ENCODE measurements at regions not wholly inside any gene's neighbourhood (a gene's known extent, or its start where the extent isn't known, plus 50 kb on each side); places are given as distances from the start of the nearest gene placed in this dataset.
"Not testable (repeated sequence)": the region's sequence is repeated elsewhere in the genome, so short reads cannot be mapped to it uniquely, and the experiment has no call there.

DNA sequence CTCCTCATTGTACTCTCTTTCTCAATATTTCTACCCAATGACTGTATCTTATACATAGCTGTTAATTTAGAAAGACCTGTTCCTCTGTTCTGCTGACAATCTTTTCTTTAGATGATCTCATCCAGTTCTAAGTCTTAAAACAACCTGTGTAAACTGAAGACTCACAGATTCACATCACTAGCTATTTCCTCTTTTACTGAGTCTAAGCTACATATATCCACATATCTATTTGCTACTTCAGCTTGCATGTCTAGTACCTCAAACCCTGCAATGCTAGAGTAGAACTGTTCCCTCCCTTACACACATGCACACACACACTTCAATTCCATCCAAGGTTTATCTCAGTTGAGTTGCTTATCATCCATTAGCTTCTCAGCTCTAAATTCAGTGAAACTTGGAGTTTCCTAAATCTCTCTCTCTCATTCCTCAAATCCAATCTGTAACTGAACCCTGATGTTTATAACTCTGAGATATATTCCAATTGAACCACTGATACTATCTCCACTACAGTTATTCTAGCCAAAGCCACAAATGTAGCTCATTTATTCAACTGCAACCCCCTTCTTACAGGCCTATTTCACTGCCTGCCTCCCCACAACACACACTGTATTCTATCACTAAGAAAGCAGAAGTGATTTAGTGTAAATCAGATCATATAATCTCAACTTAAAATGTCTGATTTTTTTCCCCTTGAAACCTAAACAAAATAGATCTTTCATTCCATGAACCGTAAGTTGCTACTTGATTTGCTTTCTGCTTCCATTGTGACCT lies 1036.8 kb upstream of the POT1 start:
- DNase-seq = no peak

DNA sequence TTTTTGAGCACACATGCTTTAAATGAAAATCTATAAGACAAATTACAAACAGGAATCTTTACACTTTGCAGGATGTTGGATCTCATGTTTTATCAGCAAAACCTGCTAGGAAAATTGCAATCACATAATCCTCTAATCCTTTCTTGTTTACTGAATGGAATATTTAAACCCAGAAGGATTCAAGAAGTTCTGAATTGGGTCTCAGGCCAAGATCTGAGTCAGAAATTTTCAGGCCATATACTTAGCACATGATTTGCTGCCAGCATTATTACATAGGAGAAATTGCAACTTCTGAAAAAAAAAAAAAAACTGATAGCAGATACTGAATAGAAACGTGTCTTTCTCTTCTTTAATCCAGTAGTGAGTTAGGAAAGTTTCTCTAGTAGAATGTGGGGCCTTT lies 1005.3 kb upstream of the POT1 start:
- no peak for DNase-seq

DNA sequence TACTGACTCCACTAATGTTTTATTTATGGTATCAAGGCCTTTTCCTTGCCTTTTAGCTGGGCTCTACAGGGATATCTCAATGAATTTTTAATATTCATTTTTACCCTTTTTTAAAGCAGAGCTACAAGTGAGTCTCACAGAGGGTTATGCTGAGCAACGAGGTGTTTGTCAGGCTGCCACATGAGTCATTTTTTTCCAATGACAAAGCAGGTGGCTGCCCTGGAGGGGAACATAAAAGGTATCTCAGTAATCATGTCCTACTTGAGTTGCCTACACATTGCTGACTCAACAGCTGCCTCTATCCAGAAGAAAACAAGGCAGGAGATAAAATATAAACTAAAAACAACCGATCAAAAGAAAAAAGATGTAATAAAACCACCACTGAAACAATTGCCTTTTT lies 1004.9 kb upstream of the POT1 start:
- no peak for DNase-seq

DNA sequence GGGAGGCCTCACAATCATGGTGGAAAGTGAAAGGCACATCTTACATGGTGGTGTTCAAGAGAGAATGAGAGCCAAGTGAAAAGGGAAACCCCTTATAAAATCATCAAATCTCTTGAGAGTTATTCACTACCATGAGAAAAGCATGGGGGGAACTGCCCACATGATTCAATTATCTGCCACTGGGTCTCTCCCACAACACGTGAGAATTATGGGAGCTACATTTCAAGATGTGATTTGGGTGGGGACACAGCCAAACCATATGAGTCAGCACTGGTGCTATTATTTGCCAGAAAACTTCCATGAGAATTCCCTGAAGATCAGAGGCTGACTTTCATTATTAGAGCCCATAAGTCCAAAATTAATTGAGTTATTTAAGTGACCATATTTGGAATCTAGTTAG lies 1001.2 kb upstream of the POT1 start:
- DNase-seq = no peak

DNA sequence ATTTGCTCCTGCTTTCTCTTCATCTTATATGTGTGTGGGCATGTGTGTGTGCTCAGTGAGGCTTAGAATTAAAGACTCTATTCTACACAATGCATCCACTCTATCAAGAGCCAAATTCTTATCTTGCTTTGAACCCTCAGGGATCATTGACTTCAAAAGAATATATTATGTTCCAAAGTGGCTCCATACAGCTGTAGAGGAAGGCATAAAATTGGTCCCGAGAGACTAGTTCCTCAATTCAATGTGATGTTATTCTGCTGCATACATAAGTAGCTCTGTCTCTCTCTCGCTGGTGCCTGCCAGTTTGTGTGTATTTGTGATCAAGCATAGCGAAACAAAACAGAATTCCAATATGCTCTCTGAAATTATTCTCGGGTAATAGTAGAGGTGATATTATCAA lies 997.9 kb upstream of the POT1 start:
- no peak for DNase-seq

DNA sequence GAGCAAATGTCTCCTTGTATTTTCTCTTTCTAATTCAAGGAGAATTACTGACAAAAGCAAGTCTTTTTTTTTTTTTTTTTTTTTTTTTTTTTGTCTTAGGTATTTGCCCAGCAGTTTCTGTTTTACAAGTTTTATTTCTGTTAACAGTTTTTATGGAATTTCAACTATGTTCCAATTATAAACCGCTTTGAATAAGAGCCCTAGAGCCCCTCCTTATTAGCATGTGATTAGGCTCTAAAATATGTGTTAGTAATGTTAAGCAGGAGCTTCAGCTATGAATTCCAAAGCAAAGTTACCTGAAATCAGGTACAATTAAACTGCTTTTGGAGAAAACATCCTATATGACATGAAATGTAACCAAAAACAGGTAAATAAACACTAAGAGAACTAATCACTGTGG lies 997.0 kb upstream of the POT1 start:
- no peak for DNase-seq

DNA sequence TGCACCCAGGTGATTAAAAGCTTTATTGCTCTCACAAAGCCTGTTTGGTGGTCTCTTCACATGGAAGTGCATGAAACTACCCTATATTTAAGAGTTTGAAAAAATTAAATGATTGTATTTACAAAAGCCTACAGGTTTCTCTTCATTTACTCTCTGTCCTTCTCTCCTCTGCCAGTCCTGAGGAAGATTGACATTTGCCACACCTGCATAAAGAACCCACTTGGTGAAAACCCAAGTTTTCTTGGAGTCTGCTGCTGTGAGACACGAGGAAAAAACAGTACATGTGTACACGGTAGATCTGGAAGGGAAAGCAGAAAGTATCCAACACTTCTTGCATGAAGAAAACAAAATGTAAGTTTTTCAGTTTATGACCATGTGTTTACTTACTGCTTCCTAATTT lies 994.4 kb upstream of the POT1 start:
- DNase-seq = no peak

DNA sequence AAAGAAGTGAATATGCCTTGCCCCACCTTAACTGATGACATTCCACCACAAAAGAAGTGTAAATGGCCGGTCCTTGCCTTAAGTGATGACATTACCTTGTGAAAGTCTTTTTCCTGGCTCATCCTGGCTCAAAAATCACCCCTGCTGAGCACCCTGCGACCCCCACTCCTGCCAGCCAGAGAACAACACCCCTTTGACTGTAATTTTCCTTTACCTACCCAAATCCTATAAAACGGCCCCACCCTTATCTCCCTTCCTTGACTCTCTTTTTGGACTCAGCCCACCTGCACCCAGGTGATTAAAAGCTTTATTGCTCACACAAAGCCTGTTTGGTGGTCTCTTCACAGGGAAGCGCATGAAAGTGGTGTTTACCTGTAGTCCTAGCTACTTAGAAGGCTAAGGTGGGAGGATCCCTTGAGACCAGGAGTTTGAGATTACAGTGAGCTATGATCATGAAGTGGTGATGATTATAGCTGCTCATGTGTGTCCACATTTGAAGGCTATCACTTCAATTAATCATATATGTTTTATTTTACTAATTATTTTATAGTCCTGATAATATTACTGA lies 985.8 kb upstream of the POT1 start:
- not testable (repeated sequence) for DNase-seq

DNA sequence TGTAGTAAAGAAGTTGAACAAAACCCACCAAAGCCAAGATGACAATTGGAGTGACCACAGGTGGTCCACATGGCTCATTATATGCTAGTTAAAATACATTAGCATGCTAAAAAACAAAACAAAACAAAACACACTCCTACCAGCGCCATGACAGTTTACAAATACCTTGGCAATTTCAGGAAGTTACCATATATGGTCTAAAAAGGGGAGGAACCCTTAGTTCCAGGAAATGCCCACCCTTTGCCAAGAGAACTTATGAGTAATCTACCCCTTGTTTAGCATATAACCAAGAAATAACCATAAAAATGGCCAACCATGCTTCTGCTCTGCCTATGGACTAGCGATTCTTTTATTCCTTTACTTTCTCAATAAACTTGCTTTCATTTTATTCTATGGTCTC lies 979.1 kb upstream of the POT1 start:
- no peak for DNase-seq

DNA sequence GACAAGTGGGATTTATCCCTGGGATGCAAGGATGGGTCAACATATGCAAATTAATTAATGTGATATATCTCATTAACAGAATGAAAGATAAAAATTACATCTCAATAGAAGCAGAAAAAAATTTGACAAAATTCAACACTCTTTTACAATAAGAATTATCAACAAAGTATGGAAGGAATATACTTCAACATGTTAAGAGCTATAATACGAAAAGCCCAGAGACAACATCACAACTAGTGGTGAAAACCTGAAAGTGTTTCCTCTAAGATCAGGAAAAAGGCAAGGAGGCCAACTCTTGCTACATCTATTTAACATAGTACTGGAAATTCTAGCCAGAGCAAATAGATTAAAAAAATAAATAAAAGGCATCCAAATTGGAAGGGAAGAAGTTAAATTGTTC lies 970.0 kb upstream of the POT1 start:
- no peak for DNase-seq

DNA sequence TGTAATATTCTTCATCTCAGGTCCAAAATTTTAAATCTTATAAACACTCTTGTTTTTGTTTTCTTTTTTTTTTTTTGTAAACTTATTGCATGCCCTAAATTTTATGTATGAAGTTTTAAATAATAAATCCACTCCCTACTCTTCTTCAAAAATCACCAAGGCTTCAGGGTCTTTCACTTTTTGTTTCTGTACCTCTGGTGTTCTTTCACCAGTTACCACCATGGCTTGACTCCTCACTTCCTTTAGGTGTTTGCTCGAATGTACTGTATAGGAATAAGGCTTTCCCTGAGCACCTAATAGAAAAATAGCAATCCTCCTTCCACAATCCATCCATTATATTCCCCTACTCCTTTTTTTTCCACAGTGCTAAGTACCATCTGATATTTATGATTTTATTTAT lies 962.8 kb upstream of the POT1 start:
- no peak for DNase-seq

DNA sequence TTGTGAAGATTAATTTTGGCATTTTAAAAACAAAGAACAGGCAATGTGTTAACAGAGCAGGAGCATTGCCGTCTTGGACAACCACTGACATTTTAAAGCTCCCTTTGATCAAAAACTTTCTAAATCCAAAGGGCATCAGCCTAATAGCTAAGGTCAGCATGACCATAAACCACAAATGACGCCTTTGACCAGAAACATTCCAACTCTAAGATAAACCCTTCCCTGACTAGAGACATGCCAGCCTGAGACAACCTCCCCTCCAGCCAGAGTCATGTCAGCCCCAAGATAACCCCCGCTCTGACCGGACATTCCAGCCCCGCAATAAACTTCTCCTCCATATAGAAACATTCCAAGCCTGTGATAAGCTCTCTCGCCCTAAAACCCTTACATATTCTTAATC lies 949.4 kb upstream of the POT1 start:
- no peak for DNase-seq

DNA sequence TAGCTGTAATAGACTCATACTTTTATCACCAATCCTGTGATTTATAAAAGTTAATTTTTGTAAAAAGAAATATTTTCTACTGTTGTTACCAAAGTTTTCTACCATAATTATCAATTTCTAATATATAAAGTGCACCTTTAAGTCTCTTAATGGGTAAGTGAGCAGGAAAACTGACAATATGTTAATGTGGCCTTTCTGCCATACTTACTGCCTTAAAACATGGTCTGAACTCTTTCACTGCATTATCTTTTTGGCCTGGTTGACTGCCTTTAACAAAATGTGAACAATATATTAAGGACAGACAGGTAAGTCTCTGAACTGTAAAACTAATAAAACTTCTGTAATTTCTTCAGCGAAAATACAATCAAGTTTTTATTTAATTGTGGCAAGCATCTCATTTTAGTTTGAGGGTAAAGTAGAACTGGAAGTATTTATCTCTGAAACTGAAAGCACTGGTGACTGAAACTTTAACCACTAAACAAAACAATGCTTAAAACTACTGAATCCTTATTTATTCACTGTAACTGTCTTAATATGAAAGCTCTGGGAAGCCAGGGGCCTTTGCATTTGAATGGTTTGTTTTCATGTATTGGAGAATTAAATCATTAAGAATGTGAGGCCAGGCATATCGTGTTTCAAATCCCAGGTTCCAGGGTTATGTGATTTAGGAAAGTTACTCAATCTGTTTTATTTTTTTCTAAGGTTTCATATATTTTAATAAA lies 948.8 kb upstream of the POT1 start:
- no peak for DNase-seq

DNA sequence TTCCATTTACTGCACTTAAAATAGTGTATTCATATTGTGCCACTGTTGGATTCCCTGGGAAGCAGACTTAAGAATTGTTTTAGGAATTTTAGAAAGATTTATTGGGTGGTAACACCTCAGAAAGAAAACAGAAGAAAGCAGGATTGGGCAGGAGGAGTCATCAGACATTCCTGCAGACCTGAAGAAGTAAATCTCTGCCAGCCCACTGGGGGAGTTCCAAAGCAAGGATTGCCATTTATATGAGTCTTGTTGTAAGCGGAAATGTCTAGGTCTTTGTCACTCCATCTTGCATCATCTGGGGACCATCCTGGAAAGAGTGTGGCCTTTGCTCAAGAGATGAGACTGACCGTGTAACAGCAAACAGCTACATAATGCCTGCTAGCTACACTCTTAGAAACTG lies 947.6 kb upstream of the POT1 start:
- DNase-seq = no peak

DNA sequence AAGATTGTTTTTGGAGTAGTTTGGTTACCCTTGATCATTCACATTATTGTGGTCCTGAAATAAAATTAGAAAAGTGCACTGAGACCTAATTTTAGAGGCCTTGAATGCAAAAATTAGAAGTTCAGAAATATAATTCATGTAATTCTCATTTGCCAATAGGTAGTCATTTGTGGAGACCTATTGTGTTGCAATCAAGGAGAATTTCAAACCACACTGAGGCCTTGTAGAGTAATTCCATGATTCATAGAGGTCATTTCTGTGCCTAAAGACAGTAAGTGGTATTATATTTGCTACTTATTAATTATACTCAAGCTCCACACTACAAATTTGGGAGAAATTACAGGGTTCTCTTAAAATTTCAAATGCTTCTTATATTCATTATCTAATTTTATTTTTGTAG lies 946.8 kb upstream of the POT1 start:
- no peak for DNase-seq

DNA sequence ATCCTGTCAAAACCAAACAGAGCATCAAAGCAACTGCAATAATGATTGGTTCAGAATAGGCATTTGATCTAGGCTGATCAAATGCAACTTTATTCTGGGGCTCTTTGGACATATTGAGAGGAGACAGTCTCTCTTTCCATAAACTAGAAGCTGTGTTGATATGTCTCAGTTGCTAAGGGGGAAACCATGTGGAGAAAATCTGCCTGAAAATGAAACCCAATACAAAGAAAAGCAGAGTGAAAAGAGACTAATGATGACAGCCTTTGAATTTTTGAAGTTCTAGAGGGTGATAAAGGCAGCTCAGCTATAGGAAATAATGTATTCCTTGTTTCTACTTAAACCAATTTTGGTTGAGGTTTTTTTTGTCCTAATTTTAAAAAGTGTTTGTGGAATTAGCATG lies 941.8 kb upstream of the POT1 start:
- no peak for DNase-seq

DNA sequence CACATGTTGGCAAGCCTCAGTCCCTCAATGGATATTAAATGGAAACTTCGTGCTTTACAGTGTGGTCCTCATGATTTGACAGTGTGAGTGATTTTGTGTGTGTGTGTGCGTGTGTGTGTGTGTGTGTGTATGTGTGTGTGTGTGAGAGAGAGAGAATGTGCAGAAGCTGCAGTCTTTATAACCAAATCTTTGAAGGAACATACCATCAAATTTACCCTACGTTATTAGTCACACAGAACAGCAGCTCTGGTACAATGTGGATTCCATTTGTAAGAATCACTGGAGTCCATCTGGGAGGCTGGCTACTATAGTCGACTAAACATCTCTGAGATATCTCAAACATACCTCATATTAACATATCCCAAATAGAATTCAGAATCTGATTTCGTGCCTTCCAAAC lies 928.0 kb upstream of the POT1 start:
- DNase-seq = no peak

DNA sequence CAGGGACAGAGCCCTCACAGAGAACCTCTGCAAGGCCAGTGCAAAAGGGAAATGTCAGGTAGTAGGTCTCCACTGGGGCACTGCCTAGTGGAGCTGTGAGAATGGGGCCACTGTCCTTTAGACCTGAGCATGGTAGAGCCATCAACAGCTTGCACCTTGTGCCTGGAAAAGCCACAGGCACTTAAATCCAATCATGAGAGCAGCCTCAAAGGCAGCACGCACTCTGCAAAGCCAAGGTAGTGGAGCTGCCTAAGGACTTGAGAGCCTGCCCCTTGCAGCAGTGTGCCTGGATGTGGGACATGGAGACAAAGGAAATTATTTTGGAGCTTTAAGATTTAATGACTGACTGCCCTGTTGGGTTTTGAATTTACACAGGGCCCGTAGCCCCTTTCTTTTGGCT lies 918.5 kb upstream of the POT1 start:
- no peak for DNase-seq

DNA sequence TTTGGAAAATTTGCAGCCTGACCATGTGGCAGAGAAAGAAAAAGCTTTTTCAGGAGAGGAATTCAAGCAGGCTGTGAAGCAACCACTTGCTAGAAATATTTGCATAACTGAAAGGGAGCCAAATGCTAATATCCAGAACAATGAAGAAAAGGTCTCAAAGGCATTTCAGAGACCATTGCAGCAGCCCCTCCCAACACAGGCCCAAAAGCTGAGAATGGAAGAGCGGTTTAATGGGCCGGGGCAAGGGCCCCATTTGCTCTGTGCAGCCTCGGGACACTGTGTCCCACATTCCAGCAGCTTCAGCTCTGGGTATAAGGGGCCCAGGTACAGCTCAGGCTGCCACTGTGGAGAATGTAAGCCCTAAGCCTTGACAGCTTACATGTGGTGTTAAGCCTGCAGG lies 918.1 kb upstream of the POT1 start:
- no peak for DNase-seq

DNA sequence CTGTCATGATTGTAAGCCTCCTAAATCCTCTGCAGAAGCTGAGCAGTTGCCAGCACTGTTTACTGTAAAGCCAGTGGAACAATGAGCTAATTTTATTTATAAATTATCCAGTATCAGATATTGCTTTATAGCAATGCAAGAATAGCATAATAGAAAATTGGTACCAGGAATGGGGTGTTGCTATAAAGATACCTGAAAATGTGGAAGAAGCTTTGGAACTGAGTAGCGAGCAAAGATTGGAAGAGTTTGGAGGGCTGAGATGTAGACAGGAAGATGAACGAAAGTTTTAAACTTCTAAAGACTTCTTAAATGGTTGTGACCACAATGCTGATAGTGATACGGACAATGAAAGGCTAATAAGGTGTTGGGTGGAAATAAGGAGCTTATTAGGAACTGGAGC lies 917.4 kb upstream of the POT1 start:
- no peak for DNase-seq

DNA sequence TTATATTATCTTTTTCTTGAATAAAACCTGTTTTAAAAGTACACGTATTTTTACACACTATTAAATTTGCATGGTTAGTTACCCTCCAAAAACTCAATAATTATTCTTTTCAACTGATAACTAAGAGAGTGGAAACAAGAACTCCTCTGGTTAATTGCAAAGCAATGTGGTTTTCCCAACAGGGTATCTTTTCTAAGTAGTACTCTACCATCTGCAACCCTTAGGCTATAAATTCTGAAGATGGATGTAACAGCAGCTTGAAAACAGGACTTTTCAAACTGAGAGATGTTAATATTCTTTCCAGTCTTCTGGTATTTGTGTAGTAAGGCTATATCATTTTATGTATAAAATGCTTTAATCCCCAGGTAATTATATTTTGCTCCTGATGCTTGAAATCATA lies 916.1 kb upstream of the POT1 start:
- no peak for DNase-seq

DNA sequence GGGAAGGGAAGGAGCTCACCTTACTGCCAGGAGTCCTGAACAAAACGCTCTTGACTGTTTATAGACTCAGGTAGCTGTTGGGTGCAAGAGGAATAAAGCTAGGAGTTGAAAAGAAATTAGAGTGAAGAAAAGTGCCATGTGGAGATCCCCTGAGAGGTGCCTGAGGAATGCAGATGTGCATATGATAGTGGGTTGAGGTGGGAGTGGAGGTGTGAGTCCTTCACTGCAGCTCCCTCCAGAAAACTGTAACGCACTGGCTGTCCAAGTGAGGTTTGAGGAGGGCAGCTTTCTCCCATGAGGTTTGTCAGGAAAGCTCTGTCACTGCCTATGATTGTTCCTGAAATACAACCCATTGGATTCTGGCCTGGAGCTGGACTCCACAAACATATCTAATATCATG lies 904.8 kb upstream of the POT1 start:
- DNase-seq = no peak

DNA sequence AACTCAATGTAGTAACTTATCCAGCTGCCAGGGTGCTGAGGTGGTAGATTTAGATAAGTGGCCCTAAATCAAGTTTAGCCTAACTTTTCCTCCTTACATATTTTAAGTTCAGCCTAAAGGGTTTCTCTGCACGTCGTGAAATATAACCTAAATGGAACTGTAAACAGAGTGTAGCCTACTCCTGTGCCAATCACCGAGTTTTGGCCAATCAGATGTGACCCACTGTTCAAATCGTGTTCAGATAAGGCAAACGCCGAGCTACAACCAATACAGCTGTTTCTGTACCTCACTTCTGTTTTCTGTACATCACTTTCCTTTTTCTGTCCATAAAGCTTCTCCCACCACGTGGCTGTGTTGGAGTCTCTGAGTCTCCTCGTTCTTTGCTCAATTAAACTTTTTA lies 904.2 kb upstream of the POT1 start:
- DNase-seq = no peak

DNA sequence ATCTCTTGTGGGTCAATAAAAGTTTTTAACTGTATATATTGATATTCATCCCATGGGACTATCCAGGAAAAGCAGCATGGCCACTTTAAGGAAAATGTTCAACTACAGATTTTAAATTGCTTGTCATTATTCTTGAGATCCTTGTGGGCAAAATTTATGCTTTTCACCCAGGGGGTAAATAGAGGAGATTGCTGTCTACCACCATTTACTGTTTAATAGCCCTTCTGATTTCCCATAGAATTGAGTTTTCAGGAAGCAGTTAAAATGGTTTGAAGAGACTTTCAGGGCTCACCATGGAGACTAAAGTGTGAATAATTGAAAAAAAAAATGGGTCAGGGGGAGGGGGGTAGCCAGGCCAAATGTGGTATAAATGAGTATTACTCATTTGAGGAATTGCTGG lies 901.1 kb upstream of the POT1 start:
- no peak for DNase-seq

Data from right hindlimb (tissue), 1 donor.